HG03108 (cell line): ENCODE measurements at regions not wholly inside any gene's neighbourhood (a gene's known extent, or its start where the extent isn't known, plus 50 kb on each side); places are given as distances from the start of the nearest gene placed in this dataset.

Experiments
- ATAC-seq: cut with Tn5 transposase; IDR thresholded peaks from one replicate; pipeline ENCODE4 v1.9.1; 2021; ENCODE audit warnings: moderate library complexity; ENCODE audit not compliant: unreplicated experiment

DNA sequence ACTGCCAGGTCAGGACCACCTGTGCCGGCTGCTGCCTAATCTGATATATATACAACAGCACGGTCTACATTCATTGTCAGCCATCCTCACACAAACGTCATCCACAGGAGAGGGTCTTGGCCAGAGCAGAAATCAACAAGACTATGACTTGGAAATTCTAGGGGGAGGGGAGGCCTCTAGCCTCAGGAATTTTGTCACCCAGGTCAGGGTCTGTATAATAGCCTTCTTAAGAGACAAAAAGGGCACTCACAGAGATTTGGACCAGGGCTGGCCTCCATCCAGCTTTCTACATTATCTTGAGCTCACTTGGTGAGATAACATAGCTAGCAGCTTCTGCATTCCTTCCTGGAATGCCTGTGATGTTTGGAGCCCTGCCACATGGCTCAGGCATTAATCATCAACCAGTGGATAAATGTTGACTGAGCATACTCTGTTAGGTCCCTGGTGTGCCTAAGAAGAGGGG lies 50.4 kb upstream of the CTIF start:
- no peak for ATAC-seq

DNA sequence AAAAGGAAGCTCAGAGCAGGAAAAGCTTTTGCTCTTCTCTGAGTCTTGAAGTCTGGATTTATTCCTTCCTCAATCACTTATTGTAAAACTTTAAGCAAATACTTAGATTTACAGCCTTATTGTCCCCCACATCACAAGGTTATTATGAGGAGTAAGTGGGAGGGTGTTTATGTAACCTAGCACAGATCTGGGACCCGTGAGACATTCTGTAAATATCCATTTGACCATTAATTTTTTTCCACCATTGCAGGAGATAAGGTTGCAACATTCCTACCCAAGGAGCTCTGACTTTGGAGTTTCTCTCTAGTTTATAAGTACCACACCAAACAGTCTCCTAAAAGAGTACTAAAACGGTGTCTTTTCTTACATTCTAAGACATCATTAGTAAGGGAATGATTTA lies 52.1 kb upstream of the CTIF start:
- no peak for ATAC-seq

DNA sequence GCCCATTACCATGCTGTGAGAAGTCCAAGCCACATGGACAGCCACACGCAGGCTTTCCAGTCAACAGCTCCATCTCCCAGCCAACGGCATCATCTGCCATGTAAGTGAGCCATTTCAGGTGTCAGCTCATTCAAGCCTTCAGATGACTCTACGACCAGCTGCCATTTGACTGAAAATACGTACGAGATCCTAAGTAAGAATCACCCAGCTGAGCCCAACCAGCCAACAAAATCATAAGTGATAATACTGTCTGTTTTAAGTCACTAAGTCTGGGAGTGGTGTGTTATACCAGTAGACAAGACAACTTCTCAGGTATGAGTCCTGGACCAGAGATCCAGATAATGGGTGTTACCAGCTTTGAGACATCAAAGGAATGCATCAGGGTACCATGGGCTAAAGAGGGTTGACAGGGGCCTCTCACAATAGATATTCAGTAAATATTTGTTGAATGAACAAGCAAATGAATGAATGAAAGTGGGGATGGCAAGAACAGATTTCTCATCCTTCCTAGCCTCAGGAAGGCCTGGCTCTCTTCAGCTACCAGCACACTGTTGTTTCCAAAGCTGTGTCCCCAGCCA lies 52.9 kb upstream of the CTIF start:
- no peak for ATAC-seq

DNA sequence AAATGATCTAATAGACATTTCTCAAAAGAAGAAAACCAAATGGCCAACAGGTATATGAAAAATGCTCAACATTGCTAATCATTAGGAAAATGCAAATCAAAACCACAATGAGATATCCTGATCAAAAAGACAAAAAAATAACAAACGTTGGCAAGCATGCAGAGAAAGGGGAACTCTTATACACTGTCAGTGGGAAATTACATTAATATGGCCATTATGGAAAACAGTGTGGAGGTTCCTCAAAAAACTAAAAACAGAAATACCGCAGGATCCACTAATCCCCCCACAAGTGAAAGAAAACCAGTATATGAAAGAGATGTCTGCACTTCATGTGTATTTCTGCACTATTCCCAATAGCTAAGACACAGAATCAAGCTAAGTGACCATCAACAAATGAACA lies 57.7 kb upstream of the CTIF start:
- no peak for ATAC-seq

DNA sequence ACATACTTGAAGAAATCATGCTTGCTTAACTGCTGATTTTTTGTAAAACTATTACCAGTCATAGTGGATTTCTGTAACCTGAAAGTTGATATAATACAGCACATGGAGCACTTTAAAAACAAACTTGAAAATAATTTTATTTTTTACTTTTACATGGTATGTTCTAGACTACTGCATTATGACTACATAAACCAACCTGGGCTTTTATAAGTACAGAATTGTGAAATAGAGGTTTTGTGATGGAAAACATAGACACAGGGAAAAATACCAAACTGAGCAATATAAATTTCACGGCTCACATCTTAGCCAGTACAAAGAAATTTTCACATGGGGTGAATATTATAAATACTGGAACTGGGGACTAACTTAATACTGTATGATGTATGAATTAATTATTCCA lies 59.3 kb upstream of the CTIF start:
- ATAC-seq, result no peak

DNA sequence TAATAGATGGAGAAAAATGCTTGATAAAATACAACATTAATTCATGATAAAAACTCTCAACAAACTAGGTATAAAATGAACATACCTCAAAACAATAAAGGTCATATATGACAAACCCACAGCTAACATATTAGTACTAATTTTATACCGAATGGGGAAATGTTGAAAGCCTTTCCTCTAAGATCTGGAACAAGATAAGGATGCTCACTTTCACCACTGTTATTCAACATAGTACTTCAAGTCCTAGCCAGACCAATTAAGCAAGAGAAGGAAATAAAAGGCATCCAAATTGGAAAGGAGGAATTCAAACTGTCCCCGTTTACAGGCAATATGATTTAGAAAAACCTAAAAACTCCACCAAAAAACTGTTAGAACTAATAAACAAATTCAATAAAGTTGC lies 61.5 kb upstream of the CTIF start:
- ATAC-seq, result no peak

DNA sequence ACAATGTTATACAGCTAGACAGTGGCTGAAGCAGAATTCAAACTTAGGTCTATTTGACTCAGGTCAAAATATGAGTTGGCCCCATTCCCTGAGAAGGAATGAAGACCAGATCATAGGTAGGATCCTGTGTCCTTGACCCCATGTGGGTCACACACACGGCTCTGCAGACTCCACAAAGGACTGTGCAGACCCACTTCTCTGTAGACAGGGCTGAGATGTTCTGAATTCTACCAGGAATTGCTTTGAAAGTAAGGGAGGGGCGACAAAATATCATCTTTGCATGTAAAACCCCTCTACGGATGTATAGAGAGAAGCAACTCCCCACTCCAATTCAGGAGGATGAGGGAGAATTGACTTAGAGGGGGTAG lies 62.3 kb upstream of the CTIF start:
- ATAC-seq, result no peak

DNA sequence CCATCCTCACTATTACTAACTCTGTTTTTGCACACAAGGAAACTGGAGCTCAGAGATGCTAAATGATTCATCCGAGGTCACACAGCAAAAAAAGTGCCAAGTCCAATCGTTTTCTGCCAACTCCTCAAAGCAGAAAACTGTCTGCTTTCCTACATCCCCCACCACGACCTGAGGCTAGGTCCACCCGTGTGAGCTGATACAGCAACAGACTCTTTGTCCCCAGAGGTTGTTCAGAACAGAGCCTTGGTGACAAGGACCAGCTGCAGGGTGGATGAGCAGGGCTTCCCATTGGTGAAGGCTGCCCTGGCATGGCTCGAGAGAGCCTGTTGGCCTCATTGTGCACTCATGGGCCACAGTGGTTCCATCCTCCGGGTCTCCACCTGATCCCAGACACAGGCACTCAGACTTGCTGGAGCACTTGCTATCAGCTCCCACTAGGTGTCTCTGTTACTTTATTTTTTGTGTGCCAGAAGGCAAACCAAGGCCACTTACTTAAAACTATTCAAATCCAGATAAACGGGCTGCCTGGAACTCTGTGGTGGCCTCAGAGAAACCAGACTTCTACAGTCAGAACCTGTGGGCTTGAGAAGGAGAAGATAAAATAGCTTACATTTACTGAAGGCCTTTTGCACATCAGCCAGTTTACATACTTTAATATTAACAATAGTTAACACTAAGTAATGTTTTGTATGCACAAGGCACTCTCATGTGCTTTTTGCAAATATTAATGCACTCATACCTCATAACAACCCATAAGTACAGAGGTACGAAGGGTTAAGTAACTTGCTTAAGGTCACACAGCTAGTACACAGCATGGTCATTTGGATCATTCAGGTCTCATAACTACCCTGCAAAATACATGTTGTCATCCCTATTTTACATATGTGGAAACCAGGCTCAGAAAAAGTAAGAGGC lies 62.9 kb upstream of the CTIF start:
- peak; percentile 56 for ATAC-seq

DNA sequence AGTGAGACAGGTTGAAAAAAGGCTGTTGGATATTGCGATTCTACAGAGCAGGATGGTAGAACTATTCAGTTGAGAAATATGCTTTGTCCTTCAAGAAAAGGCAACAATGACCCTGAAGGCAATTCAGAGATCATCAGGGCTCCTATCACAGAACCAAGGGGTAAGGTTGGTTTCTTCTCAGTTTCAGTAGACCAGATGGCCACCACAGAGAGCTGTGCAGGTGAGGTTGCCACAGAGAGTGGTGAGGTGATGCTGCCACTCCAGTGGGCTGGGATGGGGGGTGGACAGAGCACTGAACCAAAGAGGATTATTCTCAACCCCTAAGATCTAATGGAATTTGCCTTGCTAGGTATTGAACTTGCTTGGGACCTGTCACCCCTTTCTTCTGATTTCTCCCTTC lies 64.6 kb upstream of the ZBTB7C start:
- no peak for ATAC-seq

DNA sequence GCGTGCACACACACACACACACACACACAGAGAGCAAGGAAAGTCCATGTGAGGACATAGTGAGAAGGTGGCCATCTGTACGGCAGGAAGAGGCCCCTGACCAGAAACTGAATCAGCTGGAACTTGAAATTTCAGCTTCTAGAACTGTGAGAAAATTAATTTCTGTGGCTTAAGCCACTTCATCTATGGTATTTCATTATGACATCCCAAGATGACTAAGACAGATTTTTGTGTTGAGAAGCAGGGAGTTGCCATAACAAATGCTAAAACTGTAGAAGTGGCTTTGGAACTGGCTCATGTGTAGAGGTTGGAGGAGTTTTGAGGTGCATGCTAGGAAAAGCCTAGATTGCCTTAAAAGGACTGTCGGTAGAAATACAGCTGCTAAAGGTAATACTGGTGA lies 63.4 kb upstream of the ZBTB7C start:
- no peak for ATAC-seq

DNA sequence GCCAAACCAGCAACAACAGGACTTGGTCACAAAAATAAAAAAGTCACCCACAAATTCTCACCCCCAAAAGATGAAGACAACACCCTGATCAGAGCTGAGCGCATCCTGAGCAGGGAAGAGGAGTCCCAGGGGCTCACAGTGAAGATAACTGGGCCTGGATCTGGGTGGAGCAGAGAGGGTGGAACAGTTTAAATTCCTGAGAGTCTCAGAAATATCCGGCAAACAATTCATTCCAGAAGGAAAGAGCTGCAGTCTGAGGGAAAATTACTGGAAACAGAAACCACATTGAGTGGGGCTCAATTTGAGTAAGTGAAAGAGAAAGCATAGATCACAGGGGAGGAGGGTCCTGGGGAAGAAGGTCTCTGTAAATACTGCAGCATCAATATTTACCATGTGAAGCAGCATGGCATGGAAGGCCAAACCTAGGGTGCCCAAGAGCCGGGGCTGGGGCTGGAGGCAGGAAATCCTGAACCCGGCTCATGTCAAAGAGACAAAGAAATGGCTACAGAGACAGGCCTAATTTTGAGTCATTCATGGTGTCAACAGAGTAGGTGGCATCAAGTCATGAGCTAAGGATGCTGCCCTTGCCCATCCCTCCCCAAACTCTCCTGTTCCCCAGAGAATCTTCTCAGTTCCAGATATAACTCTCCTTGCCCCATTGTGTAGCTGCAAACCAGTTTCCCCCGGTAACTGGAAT lies 61.4 kb upstream of the ZBTB7C start:
- no peak for ATAC-seq

DNA sequence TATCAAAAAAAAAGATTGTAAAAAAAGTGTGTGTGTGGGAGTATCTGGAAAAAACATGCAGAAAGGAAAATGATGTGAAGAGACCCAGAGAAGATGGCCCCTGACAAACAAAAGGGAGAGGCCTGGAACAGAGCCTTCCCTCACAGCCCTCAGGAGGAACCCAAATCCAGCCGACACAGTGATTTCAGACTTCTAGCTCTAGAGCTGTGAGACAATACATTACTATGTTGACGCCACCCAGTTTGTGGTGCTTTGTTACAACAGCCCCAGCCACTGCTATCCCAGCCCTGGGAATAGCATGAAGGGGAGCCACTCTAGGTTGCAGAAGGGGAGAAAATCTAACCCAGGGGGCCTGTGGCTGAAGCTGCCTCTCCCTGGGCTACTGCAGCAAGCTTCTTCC lies 59.0 kb upstream of the ZBTB7C start:
- no peak for ATAC-seq

DNA sequence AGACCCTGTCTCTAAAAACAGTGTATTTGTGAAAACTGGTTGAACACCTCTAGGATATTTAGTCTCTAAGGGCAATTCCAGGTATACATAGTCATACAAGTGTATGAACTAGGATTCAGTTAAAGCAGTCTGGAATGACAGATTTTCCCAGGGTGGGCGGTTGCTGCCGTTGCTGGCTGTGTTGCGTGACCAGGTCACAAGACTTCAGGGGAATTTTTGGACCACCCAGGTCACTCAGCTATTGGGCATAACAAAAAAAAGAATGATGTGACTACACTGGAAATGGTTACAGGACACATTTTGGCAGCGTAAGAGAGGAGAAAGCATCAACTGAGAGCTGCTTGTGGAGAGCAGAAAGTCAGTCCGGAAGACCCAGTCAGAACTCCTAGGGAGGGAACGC lies 58.0 kb upstream of the ZBTB7C start:
- ATAC-seq, result no peak

DNA sequence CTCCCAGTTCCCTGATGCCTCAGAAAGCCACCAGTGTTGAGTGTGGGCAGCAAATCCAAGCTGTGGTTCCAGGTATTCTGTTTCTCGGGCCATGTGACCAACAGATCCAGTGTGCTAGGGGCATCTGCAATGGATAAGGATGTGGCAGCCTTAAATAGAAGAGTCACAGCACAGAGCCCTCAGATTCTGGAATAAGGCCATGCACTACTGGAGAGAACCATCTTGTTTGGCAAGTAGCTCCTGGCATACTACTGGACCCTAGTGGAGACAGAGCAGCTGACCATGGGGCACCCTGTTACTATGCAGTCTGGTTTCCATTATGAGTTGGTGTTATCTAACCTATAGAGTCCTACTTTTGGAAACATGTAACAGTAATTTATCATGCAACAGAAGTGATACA lies 53.3 kb upstream of the ZBTB7C start:
- no peak for ATAC-seq

DNA sequence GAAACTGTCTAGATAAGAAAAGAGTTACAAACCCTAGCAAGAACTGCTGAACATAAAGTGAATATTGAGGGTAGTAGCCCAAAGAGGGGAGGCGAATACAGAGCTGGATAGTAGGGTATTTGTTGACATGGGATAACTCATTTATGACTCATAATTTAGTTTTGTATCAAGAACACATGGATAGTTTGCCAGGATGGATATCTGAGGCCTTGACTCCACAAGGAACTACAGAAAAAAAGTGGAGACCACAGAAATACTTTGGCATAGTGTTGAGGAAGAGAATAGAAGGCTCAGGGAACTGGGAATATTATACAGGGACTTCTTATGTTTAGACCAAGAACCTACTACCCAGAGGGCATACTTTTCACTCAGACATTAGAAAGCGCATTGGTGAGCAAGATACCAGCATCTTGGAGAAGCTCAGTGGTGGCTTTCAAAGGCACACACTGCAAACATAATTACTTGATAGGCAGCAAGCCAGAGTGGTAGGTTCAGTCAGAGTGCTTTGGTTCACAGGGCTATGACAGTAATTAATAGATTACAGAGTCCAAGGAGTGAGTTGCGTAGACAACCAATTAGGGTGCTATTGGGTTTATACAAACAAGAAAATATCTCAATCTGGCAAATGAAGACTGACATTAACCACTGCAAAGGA lies 51.9 kb upstream of the ZBTB7C start:
- no peak for ATAC-seq

DNA sequence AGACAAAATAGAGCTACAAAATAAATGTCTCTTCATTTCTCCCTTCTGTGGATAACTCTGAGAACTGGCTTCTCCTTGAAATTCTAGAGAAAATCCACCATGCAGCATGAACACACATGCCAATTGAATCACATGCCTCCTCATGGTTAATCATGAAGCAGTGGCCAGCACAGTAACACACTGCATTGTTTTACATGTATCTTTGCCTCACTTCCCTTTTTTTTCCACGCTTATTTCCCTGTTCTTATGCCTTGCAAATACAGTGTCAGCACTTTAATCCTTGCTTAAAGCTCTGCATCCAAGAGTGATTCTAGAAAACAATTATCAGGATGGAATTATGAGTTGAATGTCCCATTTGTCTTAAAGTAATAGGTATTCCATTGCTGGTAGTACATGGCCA lies 50.3 kb upstream of the ZBTB7C start:
- no peak for ATAC-seq

DNA sequence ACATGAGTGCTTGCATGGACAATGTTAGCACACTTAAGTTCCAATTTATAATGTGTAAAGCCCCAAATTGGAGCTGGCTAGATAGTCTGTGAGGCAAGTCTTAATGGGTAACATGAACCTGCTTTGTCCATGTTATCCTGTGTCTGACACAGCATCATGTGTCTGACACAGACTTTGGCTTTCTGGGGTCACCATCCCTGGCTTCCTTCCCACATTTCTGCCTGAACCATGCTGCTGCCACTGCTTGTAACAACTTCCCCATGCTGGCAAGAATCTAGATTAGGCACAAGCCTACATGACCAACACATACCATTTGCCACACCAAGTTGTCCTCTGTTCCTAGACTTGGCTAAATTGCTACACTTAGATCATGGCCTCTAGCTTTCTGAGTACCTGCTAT lies 49.8 kb upstream of the ZBTB7C start:
- no peak for ATAC-seq
